ENCODE measurements at regions not wholly inside any gene's neighbourhood (a gene's known extent, or its start where the extent isn't known, plus 50 kb on each side); places are given as distances from the start of the nearest gene placed in this dataset.

GRCh38 chr4:167721617-167722486 lies 370.5 kb upstream of the ANXA10 start:
- TF ChIP-seq CTCF (IDR thresholded peaks at IDR 0.05; ENCODE audit: low read depth, low read length) = no peak
- H3K4me3 ChIP-seq (replicated peaks in 1 of 2; ENCODE audit: low read depth in 2 of 2, low read length in 2 of 2) = no peak overlapping the region
- DNase-seq (ENCODE audit: low read depth in 2 of 2) = peak in 1 of 2 donors; percentile 31

- no peak overlapping the region for H3K4me3 ChIP-seq (replicated peaks in 1 of 2; ENCODE audit: low read depth in 2 of 2, low read length in 2 of 2)
- no peak for DNase-seq (ENCODE audit: low read depth in 2 of 2)
- TF ChIP-seq CTCF (IDR thresholded peaks at IDR 0.05; ENCODE audit: low read depth, low read length) = no peak
These were observed 369.9 kb upstream of the ANXA10 start for GRCh38 chr4:167722487-167722808.

GRCh38 chr4:167724941-167725340 lies 367.4 kb upstream of the ANXA10 start:
- DNase-seq (ENCODE audit: low read depth in 2 of 2) = no peak
- no peak for TF ChIP-seq CTCF (IDR thresholded peaks at IDR 0.05; ENCODE audit: low read depth, low read length)
- no peak overlapping the region for H3K4me3 ChIP-seq (replicated peaks in 1 of 2; ENCODE audit: low read depth in 2 of 2, low read length in 2 of 2)

- no peak for TF ChIP-seq CTCF (IDR thresholded peaks at IDR 0.05; ENCODE audit: low read depth, low read length)
- no peak for DNase-seq (ENCODE audit: low read depth in 2 of 2)
- no peak overlapping the region for H3K4me3 ChIP-seq (replicated peaks in 1 of 2; ENCODE audit: low read depth in 2 of 2, low read length in 2 of 2)
These were observed 361.6 kb upstream of the ANXA10 start for GRCh38 chr4:167730769-167731168.

- TF ChIP-seq CTCF (IDR thresholded peaks at IDR 0.05; ENCODE audit: low read depth, low read length) = no peak
- no peak overlapping the region for H3K4me3 ChIP-seq (replicated peaks in 1 of 2; ENCODE audit: low read depth in 2 of 2, low read length in 2 of 2)
- no peak for DNase-seq (ENCODE audit: low read depth in 2 of 2)
These were observed 347.2 kb upstream of the ANXA10 start for GRCh38 chr4:167745024-167745687.

- no peak for DNase-seq (ENCODE audit: low read depth in 2 of 2)
- H3K4me3 ChIP-seq (replicated peaks in 1 of 2; ENCODE audit: low read depth in 2 of 2, low read length in 2 of 2) = no peak overlapping the region
- TF ChIP-seq CTCF (IDR thresholded peaks at IDR 0.05; ENCODE audit: low read depth, low read length) = no peak
These were observed 325.1 kb upstream of the ANXA10 start for GRCh38 chr4:167767281-167767680.

Data from cardiac fibroblast (primary cell).